Sigmoid colon (tissue), 4 donors: ENCODE measurements at regions not wholly inside any gene's neighbourhood (a gene's known extent, or its start where the extent isn't known, plus 50 kb on each side); places are given as distances from the start of the nearest gene placed in this dataset.

Experiments
- POLR2AphosphoS5 ChIP-seq, 4 donors: sonication (generic); formaldehyde crosslinking; IDR thresholded peaks; one replicate each; pipeline ENCODE4 v1.6.1; 2017; ENCODE audit warnings: antibody characterized with exemption in 4 of 4
- TF ChIP-seq, protein P1 (sequence below), 4 experiments: fragments of 450-650 bp in 3 of 4; fragments of 200-600 bp in 1 of 4; IDR thresholded peaks; one replicate each; pipeline ENCODE4 v1.5.1; 2016 to 2019; ENCODE audit warnings: antibody characterized with exemption in 4 of 4, mild to moderate bottlenecking in 3 of 4, moderate library complexity in 2 of 4

DNA sequence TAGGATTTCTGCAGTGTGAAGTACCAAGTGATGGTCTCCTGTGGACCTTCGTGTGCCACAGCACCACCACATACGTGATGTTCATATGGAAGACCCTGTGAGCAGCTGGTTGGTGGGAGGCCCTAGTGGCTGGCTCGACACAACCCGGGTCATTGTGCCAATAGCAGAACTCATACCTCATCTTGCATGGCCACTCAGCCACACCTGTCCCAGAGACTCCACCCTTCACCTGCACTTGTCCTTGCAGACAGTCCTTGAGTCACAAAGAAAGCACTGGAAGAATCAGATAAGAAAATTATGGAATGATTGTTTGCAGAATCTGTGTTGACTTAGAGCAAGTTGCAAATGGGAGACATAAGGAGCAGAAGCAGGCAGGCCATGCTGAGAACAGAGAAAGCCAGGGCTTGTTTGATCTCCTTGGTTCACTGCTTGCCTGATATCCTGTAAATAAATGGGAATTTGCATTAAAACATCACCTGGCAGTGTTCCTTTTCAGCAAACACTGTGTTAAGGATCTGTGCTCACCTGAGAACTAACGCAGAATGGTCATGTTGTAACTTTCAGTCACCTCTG lies 307.7 kb downstream of the SIPA1L2 start:
- TF ChIP-seq, protein P1, sequence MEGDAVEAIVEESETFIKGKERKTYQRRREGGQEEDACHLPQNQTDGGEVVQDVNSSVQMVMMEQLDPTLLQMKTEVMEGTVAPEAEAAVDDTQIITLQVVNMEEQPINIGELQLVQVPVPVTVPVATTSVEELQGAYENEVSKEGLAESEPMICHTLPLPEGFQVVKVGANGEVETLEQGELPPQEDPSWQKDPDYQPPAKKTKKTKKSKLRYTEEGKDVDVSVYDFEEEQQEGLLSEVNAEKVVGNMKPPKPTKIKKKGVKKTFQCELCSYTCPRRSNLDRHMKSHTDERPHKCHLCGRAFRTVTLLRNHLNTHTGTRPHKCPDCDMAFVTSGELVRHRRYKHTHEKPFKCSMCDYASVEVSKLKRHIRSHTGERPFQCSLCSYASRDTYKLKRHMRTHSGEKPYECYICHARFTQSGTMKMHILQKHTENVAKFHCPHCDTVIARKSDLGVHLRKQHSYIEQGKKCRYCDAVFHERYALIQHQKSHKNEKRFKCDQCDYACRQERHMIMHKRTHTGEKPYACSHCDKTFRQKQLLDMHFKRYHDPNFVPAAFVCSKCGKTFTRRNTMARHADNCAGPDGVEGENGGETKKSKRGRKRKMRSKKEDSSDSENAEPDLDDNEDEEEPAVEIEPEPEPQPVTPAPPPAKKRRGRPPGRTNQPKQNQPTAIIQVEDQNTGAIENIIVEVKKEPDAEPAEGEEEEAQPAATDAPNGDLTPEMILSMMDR (IDR thresholded peaks at IDR 0.05): no peak
- TF ChIP-seq POLR2AphosphoS5 (IDR thresholded peaks at IDR 0.05): no peak
